Endothelial cell of umbilical vein (primary cell): ENCODE measurements at regions not wholly inside any gene's neighbourhood (a gene's known extent, or its start where the extent isn't known, plus 50 kb on each side); places are given as distances from the start of the nearest gene placed in this dataset.

Experiments
- BruUV-seq: library from RNA; stranded (reverse); fragments of 400-500 nt; replicated peaks from 2 replicates; lab custom pipeline; 2021; lab: Mats Ljungman, UMichigan
- CTCF ChIA-PET: fragments of 300-600, 350-600 bp; sonication (Branson Sonifier 250); formaldehyde crosslinking; loops from one replicate; lab custom pipeline; 2021; ENCODE audit warnings: antibody characterized with exemption, inconsistent platforms; lab: Charles Lee
- POLR2A ChIA-PET: fragments of 300-600, 350-600 bp; sonication (Branson Sonifier 250); formaldehyde crosslinking; loops from one replicate; lab custom pipeline; 2021; ENCODE audit warnings: antibody characterized with exemption, inconsistent platforms; lab: Charles Lee
- DNase-seq: peaks from one replicate; pipeline ENCODE4 v3.0.0-alpha.2; 2011; ENCODE audit warnings: low read depth, low spot score
- FAIRE-seq: peaks from 2 replicates; lab custom pipeline; 2011; peaks lifted over from hg19 to GRCh38; lab: Jason Lieb, UNC
- H2AFZ ChIP-seq: 2 replicates; pipeline ENCODE4 v1.6.0; 2012; ENCODE audit warnings: low read depth, low read length, control low read depth, inconsistent platforms
- H3K27ac ChIP-seq: 2 replicates; pipeline ENCODE4 v1.5.1; 2011; ENCODE audit warnings: low read depth, mild to moderate bottlenecking, control low read depth, low read length, moderate library complexity; ENCODE audit not compliant: insufficient read depth
- H3K27me3 ChIP-seq, 2 experiments: 2 replicates each; pipeline versions ENCODE4 v1.6.0 to v1.6.1; 2011; ENCODE audit warnings: low read length in 2 of 2, mixed read lengths in 1 of 2; ENCODE audit not compliant: control insufficient read depth in 2 of 2, insufficient read depth in 2 of 2
- H3K36me3 ChIP-seq, 2 experiments: 2 replicates in 1 of 2; 3 replicates in 1 of 2; pipeline ENCODE4 v1.5.1; 2011; ENCODE audit warnings: low read length in 2 of 2, mild to moderate bottlenecking in 1 of 2, moderate library complexity in 1 of 2; ENCODE audit not compliant: control insufficient read depth in 2 of 2, insufficient read depth in 2 of 2; ENCODE audit errors: extremely low read depth in 1 of 2
- H3K4me1 ChIP-seq: 3 replicates; pipeline ENCODE4 v1.5.1; 2011; ENCODE audit warnings: mild to moderate bottlenecking, low read length; ENCODE audit not compliant: control insufficient read depth, insufficient read depth; ENCODE audit errors: extremely low read depth
- H3K4me2 ChIP-seq: 2 replicates; pipeline ENCODE4 v1.6.1; 2011; ENCODE audit warnings: low read length, control low read depth, mixed read lengths; ENCODE audit not compliant: insufficient read depth
- H3K4me3 ChIP-seq, 3 experiments: fragments of 200-600 bp in 1 of 3; sonication (generic), shearing (Covaris generic) in 1 of 3; replicated peaks in 1 of 3; 2 replicates each; pipeline ENCODE4 v1.5.1; 2011 to 2016; ENCODE audit warnings: control low read depth in 3 of 3, low read length in 3 of 3, mild to moderate bottlenecking in 2 of 3, inconsistent platforms in 1 of 3, low read depth in 1 of 3, moderate library complexity in 1 of 3; ENCODE audit not compliant: insufficient read depth in 1 of 3
- H3K79me2 ChIP-seq: 2 replicates; pipeline ENCODE4 v1.6.0; 2012; ENCODE audit warnings: low read length, inconsistent platforms; ENCODE audit not compliant: control insufficient read depth, insufficient read depth
- H3K9ac ChIP-seq: replicated peaks from 2 replicates; pipeline ENCODE3; 2011; ENCODE audit warnings: low read length, control low read depth; ENCODE audit not compliant: insufficient read depth; ENCODE audit errors: extremely low read depth
- H3K9me1 ChIP-seq: replicated peaks from 3 replicates; pipeline ENCODE4 v1.6.0; 2011; ENCODE audit warnings: mild to moderate bottlenecking, low read length; ENCODE audit not compliant: control insufficient read depth, insufficient read depth; ENCODE audit errors: extremely low read depth
- H3K9me3 ChIP-seq: replicated peaks from 2 replicates; pipeline ENCODE4 v1.5.1; 2012; ENCODE audit warnings: low read length, inconsistent platforms; ENCODE audit not compliant: control insufficient read depth, insufficient read depth
- H4K20me1 ChIP-seq: replicated peaks from 2 replicates; pipeline ENCODE3; 2011; ENCODE audit warnings: mild to moderate bottlenecking, low read length; ENCODE audit not compliant: control insufficient read depth, insufficient read depth; ENCODE audit errors: extremely low read depth
- CTCF ChIP-seq, 2 donors: IDR thresholded peaks; 1 replicate in 1 of 2; 2 replicates in 1 of 2; pipeline ENCODE4 v1.5.1; 2011; ENCODE audit warnings: low read length in 2 of 2, mild to moderate bottlenecking in 2 of 2, moderate library complexity in 2 of 2, control low read depth in 1 of 2, inconsistent platforms in 1 of 2, low read depth in 1 of 2; ENCODE audit not compliant: insufficient read depth in 1 of 2; ENCODE audit errors: extremely low read depth in 1 of 2
- EZH2 ChIP-seq: IDR thresholded peaks from 2 replicates; pipeline ENCODE4 v1.6.1; 2012; ENCODE audit warnings: borderline replicate concordance, low read depth, mild to moderate bottlenecking, moderate library complexity, low read length, inconsistent platforms; ENCODE audit not compliant: severe bottlenecking
- FOS ChIP-seq: IDR thresholded peaks from 2 replicates; pipeline ENCODE4 v1.6.1; 2011; ENCODE audit warnings: mild to moderate bottlenecking, low read length, moderate library complexity, borderline replicate concordance; ENCODE audit not compliant: insufficient read depth
- GATA2 ChIP-seq: IDR thresholded peaks from 2 replicates; pipeline ENCODE4 v1.7.0; 2011; ENCODE audit warnings: low read depth, mild to moderate bottlenecking, moderate library complexity, mixed read lengths, low read length; ENCODE audit not compliant: insufficient read length, insufficient read depth
- JUN ChIP-seq: IDR thresholded peaks from 2 replicates; pipeline ENCODE4 v1.6.1; 2011; ENCODE audit warnings: borderline replicate concordance, low read depth; ENCODE audit not compliant: insufficient read length, insufficient read depth
- MAX ChIP-seq: IDR thresholded peaks from 2 replicates; pipeline ENCODE4 v1.6.1; 2011; ENCODE audit not compliant: insufficient read depth, insufficient read length
- MYC ChIP-seq: IDR thresholded peaks from one replicate; pipeline ENCODE4 v1.6.1; 2011; ENCODE audit warnings: mild to moderate bottlenecking, low read depth, low read length
- POLR2A ChIP-seq: IDR thresholded peaks from 2 replicates; pipeline ENCODE4 v1.6.1; 2012; ENCODE audit warnings: low read depth, mild to moderate bottlenecking, control low read depth, low read length
- POLR2AphosphoS5 ChIP-seq: IDR thresholded peaks from 2 replicates; pipeline ENCODE4 v1.6.1; 2012; ENCODE audit warnings: low read depth, mild to moderate bottlenecking, control low read depth, low read length, moderate library complexity; ENCODE audit not compliant: insufficient read depth
- dilution Hi-C: fragments of 300-500 bp; cut with MboI; formaldehyde crosslinking; loops from one replicate; pipeline ENCODE4 v1.15.0; 2019; ENCODE audit warnings: low sequenced_read_pairs; ENCODE audit not compliant: extremely low pct_ligation_motif_present
- intact Hi-C: fragments of 100-400 bp; cut with micrococcal nuclease; formaldehyde crosslinking; loops from one replicate; pipeline ENCODE4 v1.10.0; 2022

- TF ChIP-seq MAX: no peak
- peak; percentile 34 for TF ChIP-seq POLR2A
- H3K9me1 ChIP-seq: no peaks in the 10 kb centered on the region
- no peak overlapping the region for H3K27ac ChIP-seq
- CTCF ChIA-PET: interaction anchor here (1.0 kb wide), 1 partner anchor 84 kb away, joined by 3 read pairs; no protein-coding TSS in a partner anchor
- dilution Hi-C loops: no loop called here
- peak overlapping the region; percentile 92 to 96 (median 93) for H3K4me3 ChIP-seq
- no TSS peak for BruUV-seq
- POLR2A ChIA-PET: no interaction called here
- H3K4me1 ChIP-seq: peaks cover 21% of the 10 kb centered on the region
- intact Hi-C loops: loop anchor here (1.0 to 2.0 kb wide), 3 partner anchors 15 to 341 kb away; no protein-coding TSS in a partner anchor
- peaks cover 4 to 12% of the 10 kb centered on the region in 2 experiments for H3K27me3 ChIP-seq
- no peaks in the 10 kb centered on the region for H3K36me3 ChIP-seq
- peak overlapping the region; percentile 95 for H2AFZ ChIP-seq
- FAIRE-seq: peak; percentile 87
- peak overlapping the region; percentile 97 for H3K4me2 ChIP-seq
- peaks cover 10% of the 10 kb centered on the region for H3K79me2 ChIP-seq
- H4K20me1 ChIP-seq: no peaks in the 10 kb centered on the region
- DNase-seq: peak; percentile 88
- H3K9me3 ChIP-seq: no peaks in the 10 kb centered on the region
- peak overlapping the region; percentile 76 for H3K9ac ChIP-seq
Observed at GRCh38 chr3:11720304-11720898, 76.7 kb upstream of the VGLL4 start.

- Histone ChIP-seq H3K4me1 (peaks cover 21% of the 10 kb centered on the region), H3K4me2 (peak overlapping the region; percentile 97), H3K79me2 (peaks cover 10% of the 10 kb centered on the region), H2AFZ (peak overlapping the region; percentile 95), H3K9me1 (no peaks in the 10 kb centered on the region), H4K20me1 (no peaks in the 10 kb centered on the region), H3K9ac (peak overlapping the region; percentile 76), H3K36me3 (no peaks in the 10 kb centered on the region), H3K27ac (peak overlapping the region; percentile 76), H3K4me3 (peak overlapping the region; percentile 92 to 96 (median 93)), H3K9me3 (no peaks in the 10 kb centered on the region), H3K27me3 (peaks cover under 1 to 9% of the 10 kb centered on the region in 2 experiments)
- intact Hi-C loops (loop anchor here (1.0 to 5.0 kb wide), 8 partner anchors 14 to 340 kb away; partner anchors contain the start of gene TAMM41), dilution Hi-C loops (no loop called here)
- peak; percentile 66 for DNase-seq
- BruUV-seq: no TSS peak
- no peak for TF ChIP-seq MAX
- TF ChIP-seq FOS: no peak
- no peak for TF ChIP-seq GATA2
- no peak for TF ChIP-seq JUN
- TF ChIP-seq POLR2A: no peak
- no peak for TF ChIP-seq EZH2
- TF ChIP-seq CTCF (IDR thresholded peaks at IDR 0.05; ENCODE audit: extremely low read depth in 1 of 2, insufficient read depth in 1 of 2, low read depth in 1 of 2, low read length in 2 of 2): no peak
- no peak for TF ChIP-seq MYC
- no peak for TF ChIP-seq POLR2AphosphoS5
- peak; percentile 75 for FAIRE-seq
- CTCF ChIA-PET: no interaction called here
- POLR2A ChIA-PET: no interaction called here
Observed at GRCh38 chr3:11719406-11720303, 75.9 kb upstream of the VGLL4 start.
